ENCODE measurements at regions not wholly inside any gene's neighbourhood (a gene's known extent, or its start where the extent isn't known, plus 50 kb on each side); places are given as distances from the start of the nearest gene placed in this dataset.

- TF ChIP-seq CTCF (IDR thresholded peaks at IDR 0.05) (no peak), POLR2A (IDR thresholded peaks at IDR 0.05) (no peak)
These were observed 227.9 kb downstream of the GJA1 start for GRCh38 chr6:121663292-121663810.

Measured in tibial nerve (tissue), 3 donors.